HS-5 (cell line): ENCODE measurements at regions not wholly inside any gene's neighbourhood (a gene's known extent, or its start where the extent isn't known, plus 50 kb on each side); places are given as distances from the start of the nearest gene placed in this dataset.

Source experiments
- DNase-seq: peaks from one replicate; pipeline ENCODE4 v3.0.0-alpha.2; 2012; ENCODE audit warnings: low read depth

DNA sequence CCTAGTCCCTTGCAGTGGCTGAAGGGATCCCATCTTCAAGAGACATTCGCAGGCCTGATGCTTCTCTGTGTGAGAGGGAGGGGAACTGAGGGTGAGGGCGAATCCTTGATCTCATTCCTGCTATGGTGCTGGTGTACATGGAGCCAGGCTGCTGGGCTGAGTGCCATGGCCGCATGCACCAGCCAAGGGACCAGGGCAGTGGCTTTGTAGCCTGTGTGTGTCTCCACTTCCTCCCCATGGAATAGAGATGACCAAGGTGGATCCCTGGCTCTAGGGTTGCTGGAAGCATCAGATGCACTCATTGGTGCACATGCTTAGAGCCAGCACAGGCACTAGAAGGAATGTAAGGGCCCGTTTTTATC, 195.0 kb downstream of the FOXL1 start:
- DNase-seq: no peak

DNA sequence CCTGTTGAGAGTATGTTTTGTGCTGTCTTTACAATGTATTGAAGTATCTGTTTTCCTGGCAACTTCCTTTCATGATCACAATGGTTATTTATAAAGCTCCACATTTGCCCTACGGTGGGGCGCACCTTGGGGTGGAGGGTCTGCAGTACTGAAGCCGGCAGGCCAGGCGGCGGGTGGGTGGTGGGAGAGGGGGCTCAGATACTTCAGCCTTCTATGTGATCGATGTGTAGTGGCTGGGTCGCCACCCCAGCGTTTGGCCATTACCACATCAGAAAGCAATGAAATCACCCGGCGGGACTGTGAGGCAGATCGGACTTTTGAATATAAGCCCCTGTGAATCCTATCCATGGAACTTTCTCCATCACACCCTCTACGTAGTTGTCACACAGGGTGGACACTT, 196.6 kb downstream of the FOXL1 start:
- DNase-seq: no peak

DNA sequence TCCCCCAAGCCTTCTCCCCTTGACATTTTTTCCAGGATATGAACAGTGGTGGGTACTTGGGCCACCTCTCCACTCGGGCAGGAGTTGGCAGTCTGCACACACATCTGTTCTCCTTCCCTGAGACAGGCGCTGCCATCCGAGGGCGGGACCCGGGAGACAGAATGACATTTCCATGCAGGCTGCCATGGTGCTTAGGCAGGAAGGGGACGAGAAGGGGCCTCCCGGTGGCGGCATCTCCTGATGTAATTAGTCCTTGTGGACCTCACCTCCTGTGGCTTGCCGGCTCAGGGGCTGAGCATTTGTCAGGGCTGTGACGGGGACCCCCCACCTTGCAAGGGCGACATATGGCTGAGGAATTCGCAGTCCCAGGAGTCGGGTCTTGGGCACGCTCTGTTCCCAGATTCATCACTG, 197.2 kb downstream of the FOXL1 start:
- DNase-seq: no peak

DNA sequence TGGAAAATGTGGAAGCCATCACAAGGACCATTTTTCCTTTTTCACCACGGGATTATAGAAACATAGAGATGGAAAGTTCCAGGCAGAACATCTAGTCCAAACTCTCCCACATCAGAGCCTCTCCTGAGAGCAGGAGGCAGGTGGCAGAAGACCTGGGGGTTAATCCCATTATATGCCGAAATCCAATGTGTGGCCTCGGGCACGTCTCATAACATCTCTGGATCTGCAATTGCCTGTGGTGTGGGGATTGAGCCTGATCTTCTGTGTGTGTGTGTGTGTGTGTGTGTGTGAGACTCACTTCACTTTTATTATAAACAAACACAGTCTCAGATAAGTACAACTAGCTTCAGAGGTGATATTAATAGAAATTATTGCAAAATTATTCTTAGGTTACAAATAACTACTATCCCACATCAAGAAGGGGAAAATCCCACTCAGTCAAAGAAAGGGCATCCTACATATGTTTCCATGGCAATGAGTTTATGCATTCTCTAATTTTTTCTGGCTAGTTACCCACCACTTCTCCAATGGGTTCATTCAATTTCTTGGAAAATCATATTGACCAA, 199.1 kb downstream of the FOXL1 start:
- DNase-seq: no peak

DNA sequence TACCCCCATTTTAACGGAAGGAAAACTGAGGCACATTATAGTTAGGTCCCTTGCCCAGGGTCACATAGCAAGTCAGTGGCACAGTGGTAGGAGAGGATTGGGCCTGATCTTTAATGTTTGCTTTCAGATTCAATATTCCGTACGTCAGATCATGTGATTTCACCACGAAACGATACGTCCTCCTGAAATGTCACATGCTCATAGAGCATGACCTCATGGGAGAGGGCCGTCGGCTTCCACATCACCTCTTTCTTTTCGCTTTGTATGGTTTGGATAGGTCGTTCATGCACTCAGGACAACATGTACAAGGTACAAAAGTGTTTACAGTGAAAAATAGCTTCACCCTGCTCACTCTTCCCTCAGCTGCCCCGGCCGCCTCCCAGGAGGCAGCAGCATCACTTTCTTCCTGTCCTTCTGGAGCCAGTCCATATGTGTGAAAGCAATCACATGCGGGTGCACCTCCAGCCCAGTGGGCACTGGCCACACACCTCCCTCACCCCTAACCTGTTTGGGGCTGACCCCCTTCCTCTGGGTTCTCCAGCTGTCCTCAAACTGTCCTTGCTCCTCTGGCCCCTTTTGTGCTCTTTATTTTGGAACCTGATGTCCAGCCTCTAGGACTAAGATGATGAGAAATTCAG, 199.9 kb downstream of the FOXL1 start:
- DNase-seq: no peak

DNA sequence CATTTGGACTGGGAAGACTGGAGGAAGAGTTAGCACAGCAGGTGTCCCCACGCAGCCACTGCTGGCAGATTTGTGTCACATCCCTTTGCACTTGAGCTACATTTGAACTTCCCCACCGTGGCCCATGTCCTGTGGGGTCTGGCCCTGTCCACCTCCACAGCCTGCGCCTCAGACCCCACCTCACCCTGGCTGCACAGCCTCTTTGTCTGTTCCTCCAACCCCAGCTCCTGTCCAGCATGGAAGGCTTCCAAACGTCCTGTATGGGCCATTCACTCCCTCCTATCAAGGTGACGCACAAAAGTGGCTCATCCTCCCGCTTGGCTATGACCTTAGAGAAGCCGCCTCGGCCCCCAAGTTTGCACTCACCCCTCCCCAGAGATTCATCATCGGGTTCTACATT, 200.6 kb downstream of the FOXL1 start:
- no peak for DNase-seq

DNA sequence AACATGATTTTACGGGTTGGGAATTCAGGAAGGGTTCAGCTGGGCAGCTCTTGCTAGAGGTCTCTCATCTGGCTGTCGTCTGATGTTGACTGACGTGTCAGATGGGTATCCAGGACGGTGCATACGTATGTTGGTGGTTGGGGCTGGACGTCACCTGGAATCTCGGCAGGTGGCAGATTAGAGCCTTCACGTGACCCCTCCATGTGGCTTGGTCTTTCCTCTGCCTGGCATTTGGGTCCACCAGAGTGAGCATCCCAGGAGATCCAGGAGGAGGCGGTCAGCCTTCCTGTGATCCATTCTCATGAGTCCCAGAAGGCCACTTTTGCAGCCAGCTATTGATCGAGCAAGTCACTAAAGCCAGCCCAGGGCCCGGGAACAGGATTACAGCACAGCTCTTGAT, 202.7 kb downstream of the FOXL1 start:
- DNase-seq: no peak

DNA sequence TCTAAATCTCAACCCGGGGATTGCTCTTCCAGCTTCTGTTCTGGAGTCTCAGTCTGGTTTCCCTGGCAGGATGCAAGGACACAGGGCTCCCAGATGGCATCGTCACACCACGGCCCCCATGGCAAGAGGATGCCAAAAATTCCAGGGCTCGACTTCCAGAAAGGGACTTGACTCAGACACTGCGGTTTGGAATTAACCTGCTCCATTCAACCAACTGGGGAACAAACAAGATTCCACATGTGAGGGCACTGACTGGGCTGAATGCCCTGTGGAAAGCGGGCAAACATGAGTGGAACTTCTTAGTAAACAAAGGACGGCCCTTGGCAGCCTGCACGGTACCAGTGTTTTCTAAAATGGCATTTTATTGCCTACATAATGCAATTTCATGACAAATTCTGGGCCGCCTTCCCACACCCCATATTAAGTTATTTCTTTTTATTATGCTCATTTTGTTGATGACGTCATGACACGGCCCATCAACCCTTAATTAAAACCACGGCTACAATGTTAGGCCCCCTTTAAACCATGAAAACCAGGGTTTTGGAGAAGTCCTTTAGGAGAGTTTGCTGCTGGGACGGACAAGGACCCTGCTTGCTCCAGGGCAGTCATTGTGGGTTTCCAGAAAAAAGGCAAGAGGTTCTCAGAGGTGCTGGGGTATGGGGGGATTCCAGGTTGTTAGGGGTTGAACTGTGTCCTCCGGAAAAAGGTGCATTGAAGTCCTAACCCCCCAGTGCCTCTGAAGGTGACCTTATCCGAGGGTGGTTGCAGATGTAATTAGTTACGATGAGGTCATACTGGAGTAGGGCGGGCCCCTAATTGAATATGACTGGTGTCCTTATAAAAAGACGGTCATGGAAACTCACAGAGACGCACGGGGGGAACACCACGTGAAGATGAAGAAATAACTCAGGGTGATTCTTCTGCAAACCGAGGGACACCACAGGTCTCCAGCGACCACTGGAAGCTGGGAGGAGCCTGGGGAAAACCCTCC, 205.6 kb downstream of the FOXL1 start:
- DNase-seq: no peak

DNA sequence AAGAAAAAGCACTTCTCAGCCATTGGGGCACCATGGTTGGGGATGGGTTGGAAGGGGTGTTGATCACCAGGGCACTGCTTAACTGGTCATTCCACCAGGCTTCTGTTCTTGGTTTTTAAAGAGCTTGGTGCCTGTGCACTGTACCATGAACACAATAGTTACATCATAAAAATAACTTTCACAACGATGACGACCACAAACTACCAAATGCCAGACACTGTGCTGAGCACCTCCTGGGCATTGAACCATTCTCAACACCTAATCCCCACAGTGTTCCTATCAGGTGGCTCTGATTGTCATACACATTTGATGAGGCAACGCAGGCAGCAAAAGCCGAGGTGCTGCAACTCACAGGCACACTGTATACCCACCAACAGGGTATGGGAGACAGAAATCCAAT, 208.0 kb downstream of the FOXL1 start:
- no peak for DNase-seq

DNA sequence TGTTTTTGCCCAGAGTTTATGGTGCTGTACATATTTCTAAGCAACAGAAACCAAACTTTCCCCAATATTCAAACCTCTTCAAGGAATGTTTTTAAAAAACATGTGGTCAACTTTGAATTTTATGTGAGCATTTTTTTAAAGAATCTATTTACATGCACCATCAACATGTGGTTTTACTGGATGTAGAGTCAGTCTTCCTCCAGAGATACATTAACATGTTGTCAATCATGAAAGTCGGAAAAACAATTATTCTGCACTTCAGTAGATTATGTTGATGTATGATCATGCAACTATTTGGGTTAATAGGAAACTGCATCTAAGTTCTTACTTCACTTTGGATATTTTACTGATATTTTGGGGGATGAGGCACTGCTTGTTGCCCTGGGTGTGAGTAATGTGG, 208.6 kb downstream of the FOXL1 start:
- DNase-seq: no peak

DNA sequence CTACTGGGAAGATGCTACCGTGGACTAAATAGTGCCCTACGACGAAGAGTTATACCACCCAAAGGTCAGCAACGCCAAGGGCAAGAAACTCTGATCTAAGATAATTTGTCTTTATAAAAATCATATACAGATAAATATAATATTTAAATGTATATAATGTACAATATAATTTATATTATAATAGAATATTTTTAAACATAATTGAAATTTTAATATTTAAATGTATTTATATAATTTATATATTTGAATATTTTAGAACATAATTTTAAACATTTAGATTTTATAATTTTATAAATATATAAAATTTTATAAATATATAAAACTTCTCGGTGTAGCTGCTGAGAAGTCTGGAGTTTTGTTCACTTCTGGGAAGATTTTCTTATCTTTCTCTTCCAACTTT, 209.2 kb downstream of the FOXL1 start:
- DNase-seq: no peak

DNA sequence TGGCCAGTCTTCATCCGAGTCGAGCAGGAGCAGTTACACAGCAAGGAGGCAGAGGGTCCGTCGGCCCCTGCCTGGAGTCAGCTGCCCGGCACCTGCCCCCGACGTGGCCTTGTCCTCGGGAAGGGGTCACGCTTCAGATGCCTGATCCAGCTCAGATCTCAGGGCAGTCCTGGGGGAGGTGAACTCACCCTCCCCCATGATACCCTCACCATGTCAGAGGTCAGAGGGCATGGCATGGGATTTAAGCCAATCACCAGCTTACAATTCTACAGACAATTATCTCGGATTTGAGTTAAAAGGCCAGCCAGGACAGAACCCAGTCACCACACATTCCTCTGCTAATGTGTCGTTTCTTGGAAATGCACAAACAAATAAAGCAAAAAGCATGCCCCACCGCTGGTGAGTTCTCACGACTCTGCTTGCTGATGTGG, 211.3 kb downstream of the FOXL1 start:
- no peak for DNase-seq

DNA sequence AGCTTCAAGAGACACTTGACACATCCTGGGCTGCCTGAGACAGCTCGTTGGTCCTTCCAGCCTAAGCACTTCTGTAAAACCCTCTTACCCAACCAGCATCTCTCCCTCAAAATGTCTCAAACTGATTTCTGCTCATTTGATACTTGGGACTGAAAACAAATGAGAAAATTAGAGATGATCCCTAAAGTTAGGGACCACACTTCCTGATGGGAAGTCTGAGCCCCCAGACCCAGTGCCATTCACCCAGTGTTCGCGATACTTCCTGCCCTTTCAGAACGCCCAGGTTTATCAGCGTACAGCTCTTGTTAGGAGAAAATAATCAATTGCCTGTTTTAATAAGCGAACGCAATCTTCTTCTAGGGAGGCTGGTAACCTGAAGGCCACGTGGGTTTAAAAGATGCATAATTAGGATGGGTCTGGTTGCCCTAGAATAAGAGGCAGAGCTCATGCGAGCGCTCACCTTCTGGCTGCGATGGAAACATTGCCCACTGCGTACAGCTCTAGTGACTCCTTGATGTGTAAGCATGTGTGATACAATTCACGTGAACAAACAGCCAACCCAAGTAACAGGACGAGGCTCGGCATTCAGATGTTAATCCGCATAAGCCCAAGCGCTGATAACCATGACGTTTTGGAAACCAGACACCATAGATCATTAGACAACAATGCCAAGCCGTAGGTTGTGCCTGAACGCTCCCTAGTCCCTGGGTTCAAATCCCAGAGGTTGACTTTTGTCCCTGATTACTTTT, 213.1 kb downstream of the FOXL1 start:
- DNase-seq: no peak

DNA sequence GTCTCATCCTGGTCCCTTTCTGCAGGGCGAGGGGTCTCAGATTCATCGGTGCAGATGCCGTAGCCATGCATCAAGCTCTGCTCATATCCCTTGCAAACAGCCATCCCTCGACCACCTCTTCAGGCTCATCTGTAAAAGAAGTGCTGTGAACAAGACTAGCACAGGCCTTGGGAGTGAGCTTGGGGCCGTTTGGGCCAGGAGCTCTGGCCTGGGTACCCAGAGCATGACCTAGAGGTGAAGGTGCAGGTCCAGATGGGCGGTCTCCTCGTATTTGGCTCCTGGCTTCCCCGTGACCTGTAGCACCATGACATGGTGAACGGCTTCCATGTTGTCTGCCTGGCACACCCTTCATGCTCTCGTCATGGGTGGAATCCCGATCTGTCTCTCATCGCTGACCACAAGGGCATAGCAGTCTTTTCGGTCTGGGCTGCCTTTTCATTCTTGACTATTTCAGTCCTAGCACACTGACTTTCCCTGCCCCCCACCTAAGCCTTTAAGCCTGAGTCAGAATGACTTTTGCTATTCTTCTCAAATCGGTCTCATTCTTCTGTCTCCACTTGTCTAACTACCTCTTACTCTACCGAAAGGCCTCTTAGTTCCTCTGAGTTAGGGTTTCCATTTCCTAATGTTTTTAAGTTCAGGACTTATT, 216.0 kb downstream of the FOXL1 start:
- no peak for DNase-seq

DNA sequence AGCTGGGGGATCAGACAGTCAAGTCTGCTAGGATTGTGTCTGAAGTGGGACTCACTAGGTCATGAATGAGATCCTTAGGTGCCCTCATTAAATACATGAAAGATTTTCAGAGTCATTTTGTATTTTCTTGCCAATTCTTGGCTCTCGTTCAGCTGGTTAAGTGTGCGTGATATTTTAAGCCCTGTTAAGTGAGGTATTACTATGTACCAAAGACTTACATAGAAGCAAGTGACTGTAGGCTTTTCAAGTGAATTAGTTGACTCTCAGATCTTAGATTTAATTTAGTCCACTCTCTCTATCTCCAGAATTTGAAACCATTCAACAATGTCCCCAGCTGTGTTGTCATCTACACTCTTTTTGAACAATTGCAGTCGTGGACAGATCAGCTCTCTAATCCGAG, 219.4 kb downstream of the FOXL1 start:
- DNase-seq: no peak

DNA sequence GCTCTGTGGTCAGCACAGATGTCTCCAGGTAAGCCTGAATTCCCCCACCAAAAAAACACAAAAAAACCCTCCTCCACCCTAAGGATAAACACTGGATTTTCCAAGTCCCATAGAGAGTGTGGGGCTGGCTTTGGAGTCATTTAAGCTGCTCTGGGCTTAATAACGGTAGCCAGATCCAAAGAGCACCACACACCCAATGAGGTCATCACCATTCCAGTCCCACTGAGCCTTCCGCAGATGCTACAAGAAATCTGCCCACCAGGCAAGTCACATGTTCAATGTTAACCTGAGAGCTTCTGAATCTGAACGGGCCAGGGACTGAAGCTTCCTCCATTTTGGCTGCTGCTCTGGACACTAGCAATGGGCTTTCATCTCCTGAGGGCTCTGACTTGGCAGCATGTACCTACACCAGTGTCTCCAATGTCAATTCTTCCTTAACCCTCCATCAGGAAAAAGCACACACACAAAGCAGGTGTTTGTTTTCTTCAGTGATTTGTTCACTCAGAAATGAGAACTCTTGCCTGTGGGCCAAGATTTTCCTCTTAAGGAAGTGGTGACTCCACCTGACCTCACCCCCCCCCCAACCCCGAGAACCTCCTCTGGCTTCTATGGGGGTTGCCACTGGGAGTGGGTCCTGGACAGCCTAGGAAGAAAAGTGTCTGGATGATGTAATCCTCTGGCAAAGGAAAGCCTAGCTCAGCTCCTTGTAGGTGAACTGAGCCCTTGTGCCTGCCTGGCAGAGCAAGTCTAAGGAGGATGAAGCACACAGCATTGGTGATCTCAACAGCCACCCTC, 220.1 kb downstream of the FOXL1 start:
- no peak for DNase-seq

DNA sequence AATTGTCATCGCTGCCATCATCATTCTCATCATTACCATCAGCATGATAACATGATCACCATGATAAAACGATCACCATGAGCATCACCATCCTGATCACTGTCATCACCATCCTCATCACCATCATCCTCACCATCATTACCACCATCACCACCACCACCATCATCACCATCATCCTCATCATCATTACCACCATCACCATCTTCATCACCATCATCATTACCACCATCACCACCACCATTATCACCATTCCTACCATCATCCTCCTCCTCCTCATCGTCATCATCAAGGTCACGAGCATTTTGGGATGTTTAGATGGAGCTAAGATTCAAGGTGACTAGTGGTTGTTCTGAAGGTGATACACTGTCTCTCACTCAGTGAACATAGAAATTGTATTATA, 221.0 kb downstream of the FOXL1 start:
- DNase-seq: no peak

DNA sequence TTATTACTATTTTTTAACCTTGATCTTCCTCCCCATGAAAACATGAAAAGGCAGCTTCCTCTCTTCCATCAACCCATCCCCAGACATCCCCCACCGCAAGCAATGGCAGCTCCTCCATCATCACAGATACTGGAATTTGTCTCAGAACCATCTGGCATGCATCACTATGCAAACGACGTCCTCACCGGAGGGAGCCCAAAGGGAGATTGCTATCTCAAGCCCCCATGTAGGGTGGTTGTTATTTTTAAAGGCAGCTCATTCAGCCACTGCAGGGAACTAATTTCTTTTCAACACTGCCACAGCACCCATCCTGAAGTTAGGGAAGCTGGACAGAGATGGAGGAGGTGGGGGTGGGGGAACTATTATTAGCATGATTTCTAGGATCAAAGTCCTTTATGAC, 222.5 kb downstream of the FOXL1 start:
- DNase-seq: no peak

DNA sequence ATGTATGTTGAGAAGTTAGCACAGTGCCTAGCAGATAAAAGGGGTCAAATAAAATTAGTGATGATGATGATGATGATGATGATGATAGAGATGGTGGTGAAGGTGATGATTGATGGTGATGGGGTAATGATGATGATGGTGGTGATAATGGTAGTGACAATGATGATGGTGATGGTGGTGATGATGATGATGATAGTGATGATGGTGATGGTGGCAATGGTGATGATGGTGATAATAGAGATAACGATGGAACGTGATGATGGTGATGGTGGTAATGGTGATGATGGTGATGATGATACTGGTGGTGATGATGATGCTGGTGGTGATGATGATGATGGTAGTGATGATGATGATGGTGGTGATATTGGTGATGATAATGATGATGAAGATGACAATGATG, 223.7 kb downstream of the FOXL1 start:
- no peak for DNase-seq

DNA sequence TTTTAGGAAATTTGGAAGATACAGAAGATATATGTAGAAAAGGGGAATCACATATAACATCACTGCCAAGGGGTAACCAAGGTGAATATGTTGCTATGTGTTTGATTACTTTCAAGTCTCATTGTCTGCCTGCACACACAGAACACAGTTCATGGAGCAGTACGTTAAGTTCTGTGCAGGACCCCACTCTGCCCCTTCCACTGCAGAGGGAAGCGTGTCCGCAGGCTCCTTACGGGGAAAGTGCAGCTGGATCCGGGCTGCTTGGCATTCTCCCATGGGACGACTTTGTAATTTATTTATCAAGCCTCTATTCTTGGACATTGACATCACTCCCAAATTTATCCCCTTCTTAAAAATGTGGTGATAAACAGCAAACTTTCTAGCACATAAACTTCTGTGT, 226.8 kb downstream of the FOXL1 start:
- DNase-seq: no peak

DNA sequence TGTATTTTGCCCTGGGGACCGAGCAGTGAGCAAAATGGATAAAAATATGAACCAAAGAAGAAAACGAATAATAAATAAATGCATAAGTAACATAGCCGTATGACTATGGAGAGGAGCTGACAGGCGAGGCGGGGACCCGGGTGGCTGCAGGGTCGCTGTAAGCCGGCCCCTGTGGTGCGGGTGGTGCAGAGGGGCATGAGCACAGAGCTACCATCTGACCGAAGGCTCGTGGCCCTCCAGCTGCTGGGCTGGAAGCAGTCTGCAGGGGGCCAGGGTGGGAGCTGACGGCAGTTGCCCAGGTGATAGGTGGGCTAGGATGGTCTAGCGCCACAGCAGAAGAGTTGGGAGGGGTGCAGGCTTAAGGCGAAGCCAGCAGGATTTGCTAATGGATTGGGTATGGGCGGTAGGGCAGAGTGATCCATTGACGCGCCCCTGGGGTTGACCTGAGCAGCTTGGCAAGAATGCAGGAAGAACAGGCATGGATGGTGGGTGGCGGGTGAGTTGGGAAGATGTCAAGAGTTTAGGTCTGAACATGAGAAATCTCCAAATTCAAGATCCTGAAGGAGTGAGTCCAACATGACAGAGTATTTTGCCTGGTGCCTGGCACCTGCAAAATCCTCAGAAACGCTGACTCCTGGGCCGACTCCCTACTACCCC, 228.0 kb downstream of the FOXL1 start:
- DNase-seq: no peak
